K562 (cell line): ENCODE measurements at regions not wholly inside any gene's neighbourhood (a gene's known extent, or its start where the extent isn't known, plus 50 kb on each side); places are given as distances from the start of the nearest gene placed in this dataset.

ENCODE experiments used
- ARID1B ChIP-seq: fragments of 450-650 bp; IDR thresholded peaks from 2 replicates; pipeline ENCODE4 v1.6.1; 2016; ENCODE audit warnings: antibody characterized with exemption, mild to moderate bottlenecking, inconsistent platforms
- ATF4 ChIP-seq: fragments of 450-650 bp; formaldehyde crosslinking; IDR thresholded peaks from 2 replicates; pipeline ENCODE4 v1.4.0; 2022; ENCODE audit warnings: mild to moderate bottlenecking, moderate library complexity
- ATF7 ChIP-seq: fragments of 450-650 bp; IDR thresholded peaks from 2 replicates; pipeline ENCODE4 v1.7.1; 2014; ENCODE audit warnings: mild to moderate bottlenecking, moderate library complexity
- EP400 ChIP-seq: fragments of 450-650 bp; IDR thresholded peaks from 2 replicates; pipeline ENCODE4 v1.6.1; 2017; ENCODE audit warnings: antibody characterized with exemption, mild to moderate bottlenecking, moderate library complexity
- HNRNPUL1 ChIP-seq: fragments of 200-400 bp; formaldehyde crosslinking; IDR thresholded peaks from 2 replicates; pipeline ENCODE4 v1.6.1; 2017; ENCODE audit warnings: low read length
- KLF16 ChIP-seq: IDR thresholded peaks from 2 replicates; pipeline ENCODE4 v1.6.1; 2016; ENCODE audit warnings: antibody characterized with exemption
- NEUROD1 ChIP-seq: fragments of 150-350 bp; IDR thresholded peaks from 2 replicates; pipeline ENCODE4 v1.6.1; 2014; ENCODE audit warnings: borderline replicate concordance, low read length, low read depth; ENCODE audit not compliant: partially characterized antibody
- NFE2 ChIP-seq: IDR thresholded peaks from 2 replicates; pipeline ENCODE4 v1.6.1; 2014; ENCODE audit warnings: antibody characterized with exemption, low read depth
- PML ChIP-seq: IDR thresholded peaks from 2 replicates; pipeline ENCODE4 v1.6.1; 2012; ENCODE audit warnings: low read length, inconsistent platforms
- POLR2AphosphoS5 ChIP-seq: IDR thresholded peaks from 2 replicates; pipeline ENCODE4 v1.6.1; 2011; ENCODE audit warnings: mild to moderate bottlenecking, low read depth, low read length, moderate library complexity; ENCODE audit not compliant: control insufficient read depth, insufficient read depth
- RFX7 ChIP-seq: fragments of 250-450 bp; sonication (Bioruptor Pico); IDR thresholded peaks from 2 replicates; pipeline ENCODE4 v1.5.1; 2021; ENCODE audit warnings: mild to moderate bottlenecking
- RNF2 ChIP-seq: sonication (generic); IDR thresholded peaks from 2 replicates; pipeline ENCODE4 v1.6.1; 2016
- SIN3B ChIP-seq: fragments of 450-650 bp; IDR thresholded peaks from 2 replicates; pipeline ENCODE4 v1.6.1; 2017; ENCODE audit warnings: low read depth, mild to moderate bottlenecking, moderate library complexity
- TSC22D4 ChIP-seq: fragments of 450-650 bp; IDR thresholded peaks from 2 replicates; pipeline ENCODE4 v1.6.1; 2016; ENCODE audit warnings: missing genetic modification characterization, missing biosample characterization, control low read depth
- ZBTB1 ChIP-seq: sonication (generic); formaldehyde crosslinking; IDR thresholded peaks from 2 replicates; pipeline ENCODE4 v1.8.1; 2023; ENCODE audit warnings: missing genetic modification reagents, low read depth, mild to moderate bottlenecking, borderline replicate concordance
- ZC3H4 ChIP-seq: sonication (generic); formaldehyde crosslinking; IDR thresholded peaks from 2 replicates; pipeline ENCODE4 v1.9.0; 2021; ENCODE audit warnings: missing genetic modification reagents, borderline replicate concordance
- ZNF395 ChIP-seq: fragments of 200-800 bp; sonication (Bioruptor generic); IDR thresholded peaks from 2 replicates; pipeline ENCODE4 v1.6.1; 2017; ENCODE audit warnings: missing genetic modification characterization, missing compliant biosample characterization
- ZNF507 ChIP-seq: conservative IDR thresholded peaks from 2 replicates; pipeline ENCODE4 v1.6.1; 2017; ENCODE audit warnings: missing genetic modification characterization, missing compliant biosample characterization
- ZNF512 ChIP-seq: IDR thresholded peaks from 2 replicates; pipeline ENCODE4 v1.6.1; 2016; ENCODE audit warnings: missing genetic modification characterization, missing compliant biosample characterization
- ZNF584 ChIP-seq: fragments of 200-800 bp; sonication (Bioruptor generic); IDR thresholded peaks from 2 replicates; pipeline ENCODE4 v1.6.1; 2016; ENCODE audit warnings: low read depth, mild to moderate bottlenecking, missing genetic modification characterization, missing compliant biosample characterization
- ZNF77 ChIP-seq: fragments of 250-450 bp; sonication (Bioruptor Pico); IDR thresholded peaks from 2 replicates; pipeline ENCODE4 v1.5.0; 2020
- TF ChIP-seq, protein P1 (sequence below): sonication (generic); formaldehyde crosslinking; IDR thresholded peaks from 2 replicates; pipeline ENCODE4 v1.8.0; 2022; ENCODE audit warnings: missing genetic modification reagents, mild to moderate bottlenecking, moderate library complexity, borderline replicate concordance
- TF ChIP-seq, protein P2 (sequence below): fragments of 250-450 bp; sonication (Bioruptor Pico); IDR thresholded peaks from 2 replicates; pipeline ENCODE4 v1.4.0; 2020; ENCODE audit warnings: mild to moderate bottlenecking, moderate library complexity

DNA sequence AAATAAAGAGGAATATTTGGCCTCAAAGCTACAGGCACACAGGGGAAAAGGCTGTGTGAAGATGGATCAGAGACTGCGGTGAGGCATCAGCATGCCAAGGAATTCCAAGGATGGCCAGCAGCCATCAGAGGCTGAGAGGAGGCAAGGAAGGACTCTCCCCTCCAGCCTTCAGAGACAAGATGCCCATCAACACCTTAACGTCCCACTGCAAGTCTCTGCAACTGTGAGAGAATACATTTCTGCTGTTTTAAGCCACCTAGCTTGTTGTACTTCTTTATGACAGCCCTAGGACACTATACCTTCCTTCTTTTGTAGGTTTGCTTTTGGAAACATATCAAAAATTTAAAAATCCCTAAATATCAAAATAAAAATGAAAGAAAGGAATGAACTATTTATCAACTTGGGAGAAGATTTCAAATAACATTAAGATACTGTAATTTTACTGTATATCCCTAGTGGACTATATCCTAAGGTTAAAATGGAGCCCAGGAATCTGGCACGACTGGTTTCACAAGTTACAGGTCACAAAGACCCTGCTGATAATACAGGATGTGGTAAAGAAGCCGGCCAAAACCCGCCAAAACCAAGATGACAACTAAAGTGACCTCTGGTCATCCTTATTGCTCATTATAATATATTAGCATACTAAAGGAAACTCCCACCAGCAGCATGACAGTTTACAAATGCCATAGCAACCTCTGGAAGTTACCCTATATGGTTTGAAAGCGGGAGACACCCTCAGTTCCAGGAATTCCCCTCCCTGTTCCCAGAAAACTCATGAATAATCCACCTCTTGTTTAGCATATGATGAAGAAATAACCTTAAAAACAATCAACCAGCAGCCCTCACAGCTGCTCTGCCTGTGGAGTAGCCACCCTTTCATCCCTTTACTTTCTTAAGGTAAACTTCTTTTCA lies 185.2 kb downstream of the AVL9 start (continued):
- no peak for TF ChIP-seq ATF4 (CRISPR knock-in tag)
- TF ChIP-seq ATF7, result peak; percentile 39; the same call in 1 of the 2 replicates
- peak; percentile 48 for TF ChIP-seq NEUROD1
- TF ChIP-seq TSC22D4, result no peak
- TF ChIP-seq RNF2, result peak; percentile 72; the same call in 1 of the 2 replicates
- TF ChIP-seq POLR2AphosphoS5, result peak; percentile 49
- TF ChIP-seq ARID1B, result 0 out of 2 replicates have a peak, but pooled peaks have one; percentile 24
- peak; percentile 35; the same call in 1 of the 2 replicates for TF ChIP-seq EP400
- no peak for TF ChIP-seq RFX7 (CRISPR knock-in tag)
- peak; percentile 58 for TF ChIP-seq ZNF584 (CRISPR knock-in tag)
- TF ChIP-seq, protein P1, sequence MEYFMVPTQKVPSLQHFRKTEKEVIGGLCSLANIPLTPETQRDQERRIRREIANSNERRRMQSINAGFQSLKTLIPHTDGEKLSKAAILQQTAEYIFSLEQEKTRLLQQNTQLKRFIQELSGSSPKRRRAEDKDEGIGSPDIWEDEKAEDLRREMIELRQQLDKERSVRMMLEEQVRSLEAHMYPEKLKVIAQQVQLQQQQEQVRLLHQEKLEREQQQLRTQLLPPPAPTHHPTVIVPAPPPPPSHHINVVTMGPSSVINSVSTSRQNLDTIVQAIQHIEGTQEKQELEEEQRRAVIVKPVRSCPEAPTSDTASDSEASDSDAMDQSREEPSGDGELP, result peak; percentile 35; the same call in 1 of the 2 replicates
- TF ChIP-seq, protein P2, sequence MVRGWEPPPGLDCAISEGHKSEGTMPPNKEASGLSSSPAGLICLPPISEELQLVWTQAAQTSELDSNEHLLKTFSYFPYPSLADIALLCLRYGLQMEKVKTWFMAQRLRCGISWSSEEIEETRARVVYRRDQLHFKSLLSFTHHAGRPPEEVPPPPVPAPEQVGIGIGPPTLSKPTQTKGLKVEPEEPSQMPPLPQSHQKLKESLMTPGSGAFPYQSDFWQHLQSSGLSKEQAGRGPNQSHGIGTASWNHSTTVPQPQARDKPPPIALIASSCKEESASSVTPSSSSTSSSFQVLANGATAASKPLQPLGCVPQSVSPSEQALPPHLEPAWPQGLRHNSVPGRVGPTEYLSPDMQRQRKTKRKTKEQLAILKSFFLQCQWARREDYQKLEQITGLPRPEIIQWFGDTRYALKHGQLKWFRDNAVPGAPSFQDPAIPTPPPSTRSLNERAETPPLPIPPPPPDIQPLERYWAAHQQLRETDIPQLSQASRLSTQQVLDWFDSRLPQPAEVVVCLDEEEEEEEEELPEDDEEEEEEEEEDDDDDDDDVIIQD, result no peak
- no peak for TF ChIP-seq SIN3B
- TF ChIP-seq HNRNPUL1, result no peak
- no peak for TF ChIP-seq ZNF77 (CRISPR knock-in tag)
- TF ChIP-seq ZNF512 (tag), result no peak
- TF ChIP-seq PML, result peak; percentile 24; the same call in 1 of the 2 replicates
- 0 out of 2 replicates have a peak, but pooled peaks have one; percentile 36 for TF ChIP-seq ZBTB1 (CRISPR knock-in tag)
- TF ChIP-seq ZC3H4 (CRISPR knock-in tag), result no peak
- no peak for TF ChIP-seq ZNF507
- TF ChIP-seq ZNF395 (CRISPR knock-in tag), result peak; percentile 78
- TF ChIP-seq NFE2, result no peak
- TF ChIP-seq KLF16, result peak; percentile 67
